ENCODE measurements at regions not wholly inside any gene's neighbourhood (a gene's known extent, or its start where the extent isn't known, plus 50 kb on each side); places are given as distances from the start of the nearest gene placed in this dataset.

DNA sequence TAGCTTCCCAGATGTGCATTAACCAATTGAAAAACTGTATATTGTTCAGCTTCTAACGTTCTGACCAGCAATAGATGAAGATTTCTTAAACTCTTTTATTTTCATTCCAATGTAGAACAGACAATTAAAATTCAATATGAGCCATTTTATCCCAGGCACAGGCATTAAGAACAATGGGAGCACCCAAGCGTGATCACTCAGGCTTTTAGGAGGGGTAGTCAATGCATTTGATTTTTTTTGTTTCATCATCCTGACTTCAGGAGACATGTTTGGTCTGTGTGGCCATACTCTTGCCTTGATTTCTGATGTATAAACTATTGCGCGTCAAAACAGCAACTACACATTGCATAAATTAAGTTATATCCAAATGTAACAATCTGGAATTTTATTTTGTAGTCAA, 653.0 kb upstream of the RORB start:
- no peak for TF ChIP-seq CTCF (IDR thresholded peaks at IDR 0.05; ENCODE audit: borderline replicate concordance, extremely low read depth, low read length, poor library complexity, severe bottlenecking)
- no peak for TF ChIP-seq EZH2 (IDR thresholded peaks at IDR 0.05; ENCODE audit: borderline replicate concordance, low read depth, low read length, severe bottlenecking)
